Fibroblast of lung (primary cell): ENCODE measurements at regions not wholly inside any gene's neighbourhood (a gene's known extent, or its start where the extent isn't known, plus 50 kb on each side); places are given as distances from the start of the nearest gene placed in this dataset.

Experiments
- DNase-seq, 2 donors: peaks; one replicate each; pipeline versions ENCODE4 v3.0.0 to v3.0.0-alpha.2; 2010; ENCODE audit warnings: low read depth in 2 of 2
- H2AFZ ChIP-seq: 2 replicates; pipeline ENCODE4 v1.5.1; 2012; ENCODE audit warnings: low read length, control low read depth, inconsistent platforms
- H3K27ac ChIP-seq: 2 replicates; pipeline ENCODE4 v1.5.1; 2011; ENCODE audit warnings: low read length, control low read depth; ENCODE audit not compliant: insufficient read depth
- H3K27me3 ChIP-seq: 2 replicates; pipeline ENCODE4 v1.5.1; 2011; ENCODE audit warnings: mild to moderate bottlenecking, low read length; ENCODE audit not compliant: control insufficient read depth, insufficient read depth
- H3K36me3 ChIP-seq: 2 replicates; pipeline ENCODE4 v1.5.1; 2011; ENCODE audit warnings: low read length; ENCODE audit not compliant: control insufficient read depth, insufficient read depth
- H3K4me1 ChIP-seq: 2 replicates; pipeline ENCODE4 v1.5.1; 2011; ENCODE audit warnings: low read length; ENCODE audit not compliant: control insufficient read depth, insufficient read depth; ENCODE audit errors: extremely low read depth
- H3K4me2 ChIP-seq: 2 replicates; pipeline ENCODE4 v1.5.1; 2011; ENCODE audit warnings: low read length, control low read depth; ENCODE audit not compliant: insufficient read depth; ENCODE audit errors: extremely low read depth
- H3K4me3 ChIP-seq, 4 experiments: fragments of 200-600 bp in 1 of 4; sonication (generic) in 1 of 4; replicated peaks in 1 of 4; 2 replicates each; pipeline ENCODE4 v1.5.1; 2011 to 2016; ENCODE audit warnings: low read length in 4 of 4, low read depth in 3 of 4, mild to moderate bottlenecking in 3 of 4, control low read depth in 2 of 4, inconsistent platforms in 1 of 4, mixed read lengths in 1 of 4; ENCODE audit not compliant: insufficient read depth in 1 of 4; ENCODE audit errors: control extremely low read depth in 1 of 4
- H3K79me2 ChIP-seq: 2 replicates; pipeline ENCODE4 v1.5.1; 2012; ENCODE audit warnings: mild to moderate bottlenecking, low read length, inconsistent platforms; ENCODE audit not compliant: control insufficient read depth, insufficient read depth
- H3K9ac ChIP-seq: 2 replicates; pipeline ENCODE4 v1.5.1; 2011; ENCODE audit warnings: mild to moderate bottlenecking, low read length, control low read depth; ENCODE audit not compliant: insufficient read depth
- H3K9me3 ChIP-seq: 2 replicates; pipeline ENCODE4 v1.5.1; 2012; ENCODE audit warnings: low read depth, low read length; ENCODE audit not compliant: control insufficient read depth, insufficient read depth
- H4K20me1 ChIP-seq: 2 replicates; pipeline ENCODE4 v1.5.1; 2011; ENCODE audit warnings: low read length; ENCODE audit not compliant: control insufficient read depth, insufficient read depth; ENCODE audit errors: extremely low read depth
- CTCF ChIP-seq, 2 donors: IDR thresholded peaks in 1 of 2; conservative IDR thresholded peaks in 1 of 2; 1 replicate in 1 of 2; 2 replicates in 1 of 2; pipeline ENCODE4 v1.5.1; 2011 to 2012; ENCODE audit warnings: low read length in 2 of 2, control low read depth in 1 of 2, inconsistent platforms in 1 of 2, low read depth in 1 of 2, mild to moderate bottlenecking in 1 of 2
- EZH2 ChIP-seq: IDR thresholded peaks from 2 replicates; pipeline ENCODE4 v1.5.1; 2012; ENCODE audit warnings: low read length, control low read depth, mild to moderate bottlenecking; ENCODE audit errors: missing control alignments

DNA sequence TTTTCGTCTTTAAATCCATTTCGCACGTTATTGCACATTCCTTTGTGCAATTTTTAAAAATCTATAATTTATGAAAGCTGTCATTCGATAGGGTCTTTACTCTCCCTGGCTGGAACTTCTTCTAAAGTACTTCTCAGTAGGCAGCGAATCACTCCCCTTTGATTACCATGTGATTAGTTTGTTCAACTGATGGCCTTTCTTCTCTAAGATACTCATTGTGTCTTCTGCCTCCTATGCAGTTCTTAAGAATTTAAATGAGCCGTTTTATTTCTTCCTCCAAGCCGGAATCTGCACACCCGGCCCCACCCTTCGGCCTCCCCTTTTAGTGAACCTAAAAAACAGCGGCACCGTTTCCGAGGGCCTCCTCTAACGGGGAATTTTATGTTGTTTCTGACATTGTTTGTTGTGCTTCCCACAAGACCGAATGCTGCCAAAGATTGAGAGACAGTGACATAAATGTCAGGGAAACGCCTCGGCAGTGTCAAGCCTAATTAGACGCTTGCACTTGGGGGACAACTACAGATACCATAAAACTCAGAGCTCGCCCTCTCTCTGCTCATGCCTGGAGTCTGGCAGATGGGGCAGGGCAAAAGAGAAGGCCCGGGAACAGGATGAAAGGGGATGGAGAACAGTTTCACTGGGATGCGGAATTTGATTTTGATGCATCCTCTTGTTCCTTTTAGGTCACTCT lies 255.3 kb downstream of the BCL11A start:
- H2AFZ ChIP-seq, result no peak overlapping the region
- H3K4me3 ChIP-seq, result no peak overlapping the region
- no peak for DNase-seq

DNA sequence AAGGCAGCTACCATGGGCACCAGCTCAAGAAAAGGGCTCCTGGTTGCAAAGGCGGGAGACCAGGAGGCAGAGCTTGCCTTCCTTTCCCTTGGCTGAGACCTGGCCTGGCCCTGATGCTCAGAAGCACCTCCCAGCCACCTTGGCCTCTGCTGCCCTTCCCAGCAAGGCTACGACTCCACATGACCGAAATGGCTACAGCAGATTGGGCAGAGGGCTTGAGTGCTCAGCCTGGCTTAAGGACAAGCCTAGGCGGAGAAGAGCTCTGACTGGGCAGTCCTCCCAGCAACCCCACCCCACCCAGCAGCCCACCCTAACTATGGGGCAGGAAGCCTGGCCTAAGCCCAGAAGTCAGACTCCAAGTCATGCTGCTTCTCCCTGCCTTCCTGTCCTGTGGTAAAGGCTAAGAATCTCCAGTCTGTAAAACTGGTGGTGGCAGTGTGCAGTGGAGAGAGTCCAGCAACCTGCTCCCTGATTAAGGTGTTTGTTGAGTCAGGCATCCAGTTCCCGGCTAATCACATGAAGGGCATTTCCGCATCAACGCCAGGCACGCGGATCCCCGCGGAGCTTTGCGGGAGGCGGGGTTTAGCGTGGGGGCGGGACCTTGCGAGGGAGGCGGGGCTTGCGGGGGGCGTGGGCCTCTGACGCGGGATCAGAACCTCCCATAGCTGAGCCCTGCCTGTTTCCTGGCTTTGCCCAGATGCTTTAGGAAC lies 256.0 kb downstream of the BCL11A start:
- no peaks in the 10 kb centered on the region for H3K4me1 ChIP-seq
- no peak overlapping the region for H3K4me3 ChIP-seq
- no peaks in the 10 kb centered on the region for H3K79me2 ChIP-seq
- no peaks in the 10 kb centered on the region for H3K27me3 ChIP-seq
- no peaks in the 10 kb centered on the region for H3K36me3 ChIP-seq
- H4K20me1 ChIP-seq, result no peaks in the 10 kb centered on the region
- no peak overlapping the region for H3K9ac ChIP-seq
- H3K4me2 ChIP-seq, result no peak overlapping the region
- no peak for DNase-seq
- no peaks in the 10 kb centered on the region for H3K9me3 ChIP-seq
- no peak overlapping the region for H2AFZ ChIP-seq
- H3K27ac ChIP-seq, result no peak overlapping the region
- TF ChIP-seq CTCF (conservative IDR thresholded peaks at IDR 0.05 in 1 of 2, IDR thresholded peaks at IDR 0.05 in 1 of 2; ENCODE audit: low read depth in 1 of 2, low read length in 2 of 2) (no peak), EZH2 (no peak)

More for the DNA sequence above, 255.3 kb downstream of the BCL11A start:
- Histone ChIP-seq H3K9ac (no peak overlapping the region), H3K4me2 (no peak overlapping the region), H3K27me3 (no peaks in the 10 kb centered on the region), H4K20me1 (no peaks in the 10 kb centered on the region), H3K27ac (no peak overlapping the region), H3K79me2 (no peaks in the 10 kb centered on the region), H3K9me3 (no peaks in the 10 kb centered on the region), H3K36me3 (no peaks in the 10 kb centered on the region), H3K4me1 (no peaks in the 10 kb centered on the region)
- TF ChIP-seq EZH2 (no peak), CTCF (conservative IDR thresholded peaks at IDR 0.05 in 1 of 2, IDR thresholded peaks at IDR 0.05 in 1 of 2; ENCODE audit: low read depth in 1 of 2, low read length in 2 of 2) (no peak)

DNA sequence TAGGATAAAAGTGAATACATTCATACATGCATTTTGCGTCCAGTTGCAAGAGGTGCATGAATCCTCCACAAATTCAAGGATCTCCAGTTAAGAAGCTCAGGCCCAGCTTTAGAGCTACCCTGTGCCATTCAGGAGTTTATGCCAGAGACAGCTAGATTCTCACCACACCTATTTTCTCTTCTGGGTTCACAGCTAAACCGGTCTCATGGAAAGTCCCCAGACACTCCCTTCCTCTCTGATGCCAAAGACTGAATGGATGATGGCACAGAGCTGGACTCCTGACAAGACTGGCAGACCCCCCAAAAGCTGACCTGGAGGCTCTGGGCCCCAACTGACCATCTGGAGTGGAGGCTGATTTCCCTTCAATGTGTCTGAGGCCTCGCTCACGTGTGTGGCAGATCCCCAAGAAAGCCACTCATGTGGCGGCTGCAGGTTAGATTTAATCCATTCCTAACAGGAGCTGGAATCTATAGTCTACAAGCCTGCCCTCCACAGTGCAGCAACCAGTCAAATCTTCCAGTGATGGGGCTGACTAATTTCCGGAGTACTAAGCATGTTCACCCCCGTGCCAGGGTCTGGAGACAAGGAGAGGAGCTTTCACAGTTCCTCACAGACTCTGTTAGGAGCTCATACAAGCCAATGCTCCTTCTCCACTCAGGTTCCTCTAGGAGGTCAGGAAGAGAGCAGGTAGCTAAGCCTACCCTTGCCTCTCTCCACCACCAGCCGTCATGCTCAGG lies 257.1 kb downstream of the BCL11A start:
- no peaks in the 10 kb centered on the region for H3K9me3 ChIP-seq
- H3K36me3 ChIP-seq, result no peaks in the 10 kb centered on the region
- H3K4me1 ChIP-seq, result no peaks in the 10 kb centered on the region
- DNase-seq, result no peak
- TF ChIP-seq EZH2 (no peak), CTCF (conservative IDR thresholded peaks at IDR 0.05 in 1 of 2, IDR thresholded peaks at IDR 0.05 in 1 of 2; ENCODE audit: low read depth in 1 of 2, low read length in 2 of 2) (no peak)
- H4K20me1 ChIP-seq, result no peaks in the 10 kb centered on the region
- H3K9ac ChIP-seq, result no peak overlapping the region
- H2AFZ ChIP-seq, result no peak overlapping the region
- no peak overlapping the region for H3K4me2 ChIP-seq
- H3K79me2 ChIP-seq, result no peaks in the 10 kb centered on the region
- H3K27me3 ChIP-seq, result no peaks in the 10 kb centered on the region
- no peak overlapping the region for H3K27ac ChIP-seq
- no peak overlapping the region for H3K4me3 ChIP-seq
